ENCODE measurements at regions not wholly inside any gene's neighbourhood (a gene's known extent, or its start where the extent isn't known, plus 50 kb on each side); places are given as distances from the start of the nearest gene placed in this dataset.
A peak's percentile ranks its signal among the peaks of the same experiment; 100 is the strongest.

DNA sequence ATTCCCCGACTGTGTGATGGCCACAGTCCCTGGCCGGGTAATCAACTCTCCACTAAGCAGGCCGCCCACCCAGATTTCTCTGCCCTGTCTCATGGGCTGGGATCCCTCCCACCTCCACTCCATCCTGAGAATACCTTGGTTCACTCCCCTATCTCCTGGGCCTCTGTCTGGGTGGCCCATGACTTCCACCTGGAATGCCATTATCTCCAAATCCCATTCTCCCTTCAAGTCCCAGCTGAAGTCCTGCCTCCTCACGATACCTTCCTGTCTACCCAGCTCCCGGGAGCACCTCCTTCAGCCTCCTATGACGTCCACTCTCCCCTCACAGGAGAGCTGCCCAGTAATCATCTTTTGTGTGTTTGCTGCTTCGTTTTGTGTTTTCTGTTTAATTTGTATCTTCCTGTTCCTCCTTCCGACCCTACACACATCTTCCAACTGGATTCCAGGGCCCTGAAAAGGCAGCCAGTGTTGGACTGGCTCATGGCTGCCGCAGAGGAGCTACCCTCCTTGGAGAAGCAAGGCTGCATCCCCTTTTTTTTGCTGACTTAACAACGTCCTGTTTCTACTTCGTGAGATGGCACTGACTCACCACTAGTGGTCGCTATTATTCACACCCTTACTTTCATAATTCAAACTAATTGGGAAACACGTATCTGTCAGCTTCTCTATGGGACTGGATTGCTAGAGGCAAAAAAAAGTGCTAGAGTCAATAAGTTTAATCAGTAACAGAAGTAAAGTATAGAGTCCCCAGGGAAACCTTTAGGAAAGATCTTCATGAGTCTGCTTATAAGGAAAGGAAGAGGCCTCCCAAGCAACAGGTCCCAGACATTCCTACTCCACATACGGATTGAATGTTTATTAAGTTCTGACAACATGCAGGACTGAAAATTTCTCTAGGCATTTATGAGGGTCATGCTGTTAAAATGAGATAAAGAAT is 171.9 kb upstream of the GATA6 start:
- DNase-seq, result peak; percentile 24

DNA sequence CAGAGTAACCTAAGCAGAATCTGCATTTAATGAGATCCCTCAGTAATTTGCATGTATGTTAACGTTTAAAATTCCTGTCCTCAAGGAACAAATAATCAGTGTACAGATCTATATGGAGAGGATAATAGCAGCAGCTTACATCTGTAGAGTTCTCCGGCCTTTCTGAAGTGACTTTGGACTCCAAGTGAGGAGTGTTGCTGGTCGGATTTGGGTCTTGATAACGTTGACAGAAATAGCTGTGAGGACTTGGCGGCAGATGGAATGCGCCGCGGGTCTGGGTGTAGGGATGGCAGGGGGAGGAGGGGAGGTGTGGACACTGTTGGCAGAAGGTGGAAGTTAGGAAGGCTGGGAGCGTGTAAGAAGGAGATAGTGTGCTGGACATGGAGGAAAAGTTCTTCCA is 170.9 kb upstream of the GATA6 start:
- DNase-seq, result no peak

- DNase-seq, result no peak
These were observed 167.4 kb upstream of the GATA6 start for GRCh38 chr18:22001912-22002487.

GRCh38 chr18:22005191-22005841 is 164.1 kb upstream of the GATA6 start:
- DNase-seq, result no peak

DNA sequence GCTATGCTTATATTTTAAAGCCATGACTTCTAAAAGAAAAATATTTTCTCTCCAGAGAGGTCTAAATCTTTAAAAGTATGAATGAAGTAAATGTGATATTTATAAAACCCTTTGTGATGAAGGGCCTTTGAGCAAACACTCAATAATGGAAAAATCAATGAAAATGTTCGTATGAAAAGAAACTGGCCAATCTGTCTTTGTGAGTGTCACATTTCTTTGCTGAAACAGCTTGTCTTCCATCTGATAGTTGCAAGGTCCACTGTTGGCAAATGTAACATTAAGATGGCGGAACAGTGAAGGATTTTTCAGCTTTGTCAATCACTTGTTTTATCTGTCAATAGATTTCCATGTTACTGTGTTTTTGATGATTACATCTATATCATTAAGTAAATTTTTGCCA is 162.9 kb upstream of the GATA6 start:
- DNase-seq, result peak; percentile 16

DNA sequence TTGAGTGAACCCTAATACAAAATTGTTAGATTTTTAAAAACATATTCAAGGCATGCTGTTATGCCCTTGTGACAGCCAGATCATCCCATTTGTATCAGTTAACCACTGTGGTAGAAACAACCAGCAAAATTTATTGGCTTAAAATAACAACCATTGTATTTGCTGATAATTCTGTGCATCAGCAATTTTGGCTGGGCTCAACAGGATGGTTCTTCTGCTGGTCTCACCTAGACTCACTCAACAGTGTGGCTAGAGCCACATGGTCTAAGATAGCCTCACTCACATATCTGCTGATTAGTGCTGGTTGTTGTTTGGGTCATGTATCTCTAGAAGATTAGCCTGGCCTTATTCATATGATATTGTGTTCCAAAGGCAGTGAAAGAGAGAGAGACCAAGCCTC is 160.1 kb upstream of the GATA6 start:
- DNase-seq, result no peak

- no peak for DNase-seq
These were observed 155.4 kb upstream of the GATA6 start for GRCh38 chr18:22013993-22014392.

- no peak for DNase-seq
These were observed 154.2 kb upstream of the GATA6 start for GRCh38 chr18:22015156-22015555.

GRCh38 chr18:22018366-22018765 is 151.0 kb upstream of the GATA6 start:
- DNase-seq, result no peak

- no peak for DNase-seq
These were observed 150.2 kb upstream of the GATA6 start for GRCh38 chr18:22019193-22019592.

DNA sequence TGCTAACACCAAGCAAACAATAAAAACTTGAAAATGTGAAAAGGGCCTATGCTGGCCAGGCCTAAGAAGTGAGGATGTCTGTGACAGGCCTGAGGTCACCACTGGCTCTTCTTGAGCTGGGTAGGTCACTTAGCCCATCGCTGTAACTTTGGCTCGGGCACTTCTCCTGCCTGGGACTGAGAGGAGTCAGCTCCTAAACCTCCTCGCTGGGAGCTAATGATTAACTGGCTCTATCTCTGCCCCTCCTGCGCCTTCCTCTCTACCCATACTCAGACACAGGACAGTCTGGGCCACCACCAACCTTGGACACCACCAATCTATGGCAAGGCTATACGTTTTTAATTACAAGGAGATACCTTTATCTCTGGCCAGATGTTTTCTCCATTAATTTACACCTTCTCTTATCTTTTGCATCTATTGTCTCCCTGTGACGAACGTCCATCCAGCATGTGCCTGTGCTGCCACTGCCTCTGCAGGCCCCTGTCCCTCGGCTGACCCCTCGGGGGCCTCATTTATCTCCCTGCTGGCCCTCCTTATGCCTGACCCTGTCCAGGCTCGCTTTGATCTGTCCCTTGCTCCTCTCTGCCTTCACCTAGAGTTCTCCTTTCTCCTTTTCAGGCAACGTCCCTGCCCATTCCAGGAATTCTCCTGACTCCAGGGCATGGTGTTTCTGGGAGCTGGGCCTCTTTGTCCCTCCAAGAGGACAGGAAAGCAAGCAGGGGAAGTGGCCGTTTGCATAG is 149.1 kb upstream of the GATA6 start:
- DNase-seq, result no peak

GRCh38 chr18:22020867-22021370 is 148.5 kb upstream of the GATA6 start:
- DNase-seq, result no peak

GRCh38 chr18:22021701-22022100 is 147.7 kb upstream of the GATA6 start:
- no peak for DNase-seq

- DNase-seq, result no peak
These were observed 144.5 kb upstream of the GATA6 start for GRCh38 chr18:22024924-22025323.

DNA sequence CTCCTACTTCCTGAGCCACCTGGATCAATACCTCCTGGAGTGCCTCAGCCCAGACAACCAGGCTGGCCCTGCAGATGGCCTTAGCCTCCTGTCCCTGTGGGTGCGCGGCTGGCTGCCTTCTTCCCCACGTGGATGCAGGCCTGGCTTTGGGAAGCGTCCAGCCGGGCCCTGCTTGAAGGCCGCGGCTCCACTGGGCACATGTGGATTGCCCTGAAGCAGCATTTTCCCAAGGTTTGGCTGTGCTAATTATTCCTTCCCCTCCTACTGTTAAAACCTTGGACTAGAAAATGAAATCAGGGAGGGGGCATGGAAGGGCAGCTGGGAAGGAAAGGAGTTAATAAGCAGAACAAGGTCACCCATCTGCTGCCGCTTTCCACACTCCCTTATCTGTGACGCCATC is 143.0 kb upstream of the GATA6 start:
- DNase-seq, result no peak

DNA sequence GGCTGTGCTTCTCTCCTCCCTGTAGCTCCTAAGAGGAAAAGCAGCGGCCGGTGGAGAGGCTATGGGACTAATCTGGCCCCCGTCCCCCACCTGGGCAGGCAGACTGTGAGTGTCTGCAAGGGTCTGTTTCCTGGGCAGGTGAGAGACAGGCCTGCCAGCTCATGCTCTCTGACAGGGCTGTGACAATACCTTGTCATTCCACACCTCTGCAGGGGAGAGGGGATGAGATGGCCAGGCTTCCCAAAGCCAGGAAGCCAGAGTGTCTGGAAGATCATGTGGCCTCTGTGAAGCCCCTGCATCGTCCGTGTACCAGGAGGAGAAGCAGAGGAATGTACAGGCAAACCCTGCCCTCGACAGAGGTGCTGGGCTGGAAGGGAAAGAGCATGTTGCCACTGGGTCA is 142.5 kb upstream of the GATA6 start:
- DNase-seq, result no peak

GRCh38 chr18:22031611-22032010 is 137.8 kb upstream of the GATA6 start:
- DNase-seq, result no peak

DNA sequence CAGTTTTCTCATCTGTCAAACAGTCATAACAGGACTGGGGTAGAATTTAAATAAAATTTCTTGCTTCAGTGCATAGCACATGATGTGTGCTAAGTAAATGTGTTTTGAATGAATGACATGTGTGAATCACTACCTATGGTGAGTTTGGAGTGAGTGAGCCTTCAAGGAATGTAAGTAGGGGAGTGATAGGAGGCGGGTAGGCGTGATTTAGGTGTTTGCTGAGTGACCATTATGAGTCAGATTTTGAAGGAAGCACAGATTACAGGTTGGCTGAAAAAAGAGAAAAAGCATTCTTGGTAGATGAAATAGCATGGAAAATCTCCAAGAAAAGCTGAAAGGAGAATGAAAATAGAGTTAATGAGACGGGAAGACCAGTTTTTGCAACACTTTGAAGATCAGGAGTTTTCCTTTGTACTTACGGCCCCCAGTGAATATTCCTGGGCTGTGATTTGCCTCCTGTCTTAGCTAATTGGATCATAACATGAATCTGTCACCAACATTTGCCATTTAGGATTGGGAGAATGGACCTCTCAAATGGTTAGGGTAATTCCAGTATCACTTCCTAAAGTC is 136.9 kb upstream of the GATA6 start:
- DNase-seq, result no peak

DNA sequence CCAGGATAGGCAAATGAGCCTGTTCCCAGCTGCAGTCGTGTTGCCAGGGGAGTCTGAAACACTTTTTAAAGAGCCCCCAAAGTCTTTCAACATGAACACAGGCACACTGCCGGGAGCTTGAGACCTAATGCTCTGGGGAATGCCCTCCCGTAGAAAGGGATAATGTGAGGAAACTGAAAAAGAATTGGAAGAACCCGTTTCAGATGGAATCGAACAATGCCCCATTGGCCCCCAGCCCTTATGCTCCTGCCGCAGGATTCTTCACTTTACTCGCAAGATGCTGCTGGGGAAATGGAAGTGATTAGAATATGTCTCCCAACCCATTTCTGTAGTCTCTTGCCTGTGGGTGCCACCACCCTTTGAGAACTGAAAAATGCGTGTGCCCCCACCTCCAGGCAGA is 136.3 kb upstream of the GATA6 start:
- DNase-seq, result no peak

DNA sequence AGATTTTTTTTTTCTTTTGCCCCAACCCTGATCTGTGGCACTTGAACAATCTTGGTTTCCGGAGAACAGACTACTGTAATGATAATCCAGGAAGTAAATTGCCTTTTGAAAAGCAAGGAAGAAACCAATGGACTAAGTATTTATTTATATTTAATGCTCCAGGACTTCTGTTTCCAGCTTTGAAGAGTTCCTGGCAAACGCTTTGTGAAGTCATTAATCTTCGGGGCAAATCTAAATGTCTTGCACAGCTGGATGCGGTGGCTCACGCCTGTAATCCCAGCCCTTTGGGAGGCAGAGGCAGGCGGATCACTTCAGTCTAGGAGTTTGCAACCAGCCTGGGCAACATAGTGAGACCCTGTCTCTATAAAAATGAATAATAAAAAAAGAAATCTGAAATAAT is 135.1 kb upstream of the GATA6 start:
- no peak for DNase-seq

DNA sequence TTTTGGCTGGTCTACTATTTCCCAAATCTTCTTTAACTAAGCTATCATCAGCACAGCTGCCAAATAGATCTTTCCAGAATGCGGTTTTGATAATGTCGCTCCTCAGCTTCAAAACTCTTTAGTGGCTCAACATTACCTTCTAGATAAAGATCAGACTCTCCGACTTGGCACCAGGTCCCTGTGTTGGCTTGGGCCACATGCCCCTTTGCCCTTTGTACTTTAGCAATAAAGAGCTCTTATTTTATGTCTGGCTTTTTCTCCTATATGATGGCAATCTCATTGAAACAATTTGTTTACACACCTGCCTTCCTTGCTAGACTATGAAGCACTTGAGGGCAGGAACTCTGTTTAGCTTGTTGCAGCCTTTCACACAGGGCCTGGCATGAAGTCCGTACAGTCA is 128.9 kb upstream of the GATA6 start:
- DNase-seq, result no peak

DNA sequence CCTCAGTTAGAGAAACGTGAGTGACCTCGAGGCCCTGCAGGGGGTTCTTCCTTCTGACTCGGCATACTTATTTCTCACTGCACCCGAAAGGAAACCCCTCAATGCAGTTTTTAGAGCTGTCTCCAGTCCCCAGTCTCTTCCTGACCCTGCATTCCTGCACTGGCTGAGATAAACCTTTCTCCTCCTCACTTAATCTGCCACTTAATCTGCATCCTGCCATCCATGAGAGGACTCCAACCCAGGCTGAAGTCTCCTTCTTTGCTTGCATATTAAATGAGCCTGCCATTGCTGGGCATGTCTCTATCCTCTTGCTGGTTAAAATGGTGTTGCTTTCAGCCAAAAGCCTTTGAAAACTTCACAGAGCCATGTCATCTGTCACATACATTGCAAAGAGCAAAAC is 125.6 kb upstream of the GATA6 start:
- no peak for DNase-seq
